ENCODE measurements at regions not wholly inside any gene's neighbourhood (a gene's known extent, or its start where the extent isn't known, plus 50 kb on each side); places are given as distances from the start of the nearest gene placed in this dataset.

DNA sequence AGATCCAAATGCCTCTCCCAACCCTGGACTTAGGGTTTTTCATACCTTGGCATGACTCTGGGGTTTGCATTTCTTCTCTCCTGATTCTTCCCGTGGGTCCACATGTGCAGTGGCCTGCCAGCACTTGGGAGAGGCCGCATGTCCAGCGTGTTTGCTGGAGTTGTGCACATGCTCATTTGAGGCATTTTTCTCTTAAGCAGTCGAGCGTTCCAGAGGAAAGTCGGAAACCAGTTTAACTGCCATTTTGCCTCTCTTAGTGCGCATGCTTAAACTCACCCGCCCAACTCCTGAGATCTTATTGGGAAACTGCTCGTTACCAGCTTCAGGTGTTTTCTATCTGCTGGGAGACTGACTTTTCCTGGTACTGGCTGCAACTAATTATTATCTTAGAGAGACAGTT lies 888.4 kb upstream of the PHF14 start:
- Histone ChIP-seq H3K27ac (ENCODE audit: low read depth, low read length) (no peak overlapping the region), H3K27me3 (ENCODE audit: control insufficient read depth, insufficient read depth, low read length) (no peaks in the 10 kb centered on the region), H3K4me3 (ENCODE audit: low read depth, low read length) (no peak overlapping the region), H3K9me3 (ENCODE audit: control insufficient read depth, insufficient read depth, low read length) (peaks cover 4% of the 10 kb centered on the region)
- CTCF ChIA-PET, result no interaction called here
- POLR2A ChIA-PET, result no interaction called here
- no peak for TF ChIP-seq CTCF (IDR thresholded peaks at IDR 0.05; ENCODE audit: low read depth, low read length)
- DNase-seq (ENCODE audit: low read depth, low spot score), result no peak

DNA sequence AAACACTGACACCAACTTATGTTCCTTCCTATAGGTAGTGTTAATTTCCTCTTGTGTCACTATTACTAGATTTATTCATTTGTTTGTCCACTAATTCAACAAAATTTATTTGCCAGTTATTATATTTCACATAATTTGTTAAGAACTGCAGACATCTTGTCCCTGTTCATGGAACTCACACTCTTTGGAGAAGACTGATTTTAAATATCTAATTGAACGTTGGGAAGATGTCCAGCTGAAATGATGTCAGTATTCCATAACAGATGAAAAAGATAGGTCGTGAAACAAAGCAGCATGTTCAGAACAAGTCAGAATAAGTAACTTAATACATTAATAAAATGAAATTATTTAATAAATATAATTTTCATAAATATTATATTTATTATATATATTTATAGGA lies 873.1 kb upstream of the PHF14 start:
- Histone ChIP-seq H3K27me3 (ENCODE audit: control insufficient read depth, insufficient read depth, low read length) (no peaks in the 10 kb centered on the region), H3K9me3 (ENCODE audit: control insufficient read depth, insufficient read depth, low read length) (peaks cover 6% of the 10 kb centered on the region), H3K4me3 (ENCODE audit: low read depth, low read length) (no peak overlapping the region), H3K27ac (ENCODE audit: low read depth, low read length) (no peak overlapping the region)
- CTCF ChIA-PET, result no interaction called here
- no peak for TF ChIP-seq CTCF (IDR thresholded peaks at IDR 0.05; ENCODE audit: low read depth, low read length)
- POLR2A ChIA-PET, result no interaction called here
- DNase-seq (ENCODE audit: low read depth, low spot score), result no peak

- no peak for DNase-seq (ENCODE audit: low read depth, low spot score)
- Histone ChIP-seq H3K27me3 (ENCODE audit: control insufficient read depth, insufficient read depth, low read length) (no peaks in the 10 kb centered on the region), H3K9me3 (ENCODE audit: control insufficient read depth, insufficient read depth, low read length) (peaks cover 8% of the 10 kb centered on the region), H3K4me3 (ENCODE audit: low read depth, low read length) (no peak overlapping the region), H3K27ac (ENCODE audit: low read depth, low read length) (no peak overlapping the region)
- ChIA-PET CTCF (no interaction called here), POLR2A (no interaction called here)
- no peak for TF ChIP-seq CTCF (IDR thresholded peaks at IDR 0.05; ENCODE audit: low read depth, low read length)
Measured at GRCh38 chr7:10101351-10101750, 872.3 kb upstream of the PHF14 start.

GRCh38 chr7:10104292-10104691 lies 869.4 kb upstream of the PHF14 start:
- no peak for DNase-seq (ENCODE audit: low read depth, low spot score)
- ChIA-PET POLR2A (no interaction called here), CTCF (no interaction called here)

GRCh38 chr7:10106609-10107008 lies 867.1 kb upstream of the PHF14 start:
- TF ChIP-seq CTCF (IDR thresholded peaks at IDR 0.05; ENCODE audit: low read depth, low read length), result no peak
- ChIA-PET CTCF (no interaction called here), POLR2A (no interaction called here)
- Histone ChIP-seq H3K27me3 (ENCODE audit: control insufficient read depth, insufficient read depth, low read length) (no peaks in the 10 kb centered on the region), H3K27ac (ENCODE audit: low read depth, low read length) (no peak overlapping the region), H3K9me3 (ENCODE audit: control insufficient read depth, insufficient read depth, low read length) (peaks cover 8% of the 10 kb centered on the region), H3K4me3 (ENCODE audit: low read depth, low read length) (no peak overlapping the region)
- no peak for DNase-seq (ENCODE audit: low read depth, low spot score)

More at GRCh38 chr7:10104292-10104691, 869.4 kb upstream of the PHF14 start:
- no peak for TF ChIP-seq CTCF (IDR thresholded peaks at IDR 0.05; ENCODE audit: low read depth, low read length)
- Histone ChIP-seq H3K9me3 (ENCODE audit: control insufficient read depth, insufficient read depth, low read length) (peaks cover 11% of the 10 kb centered on the region), H3K27ac (ENCODE audit: low read depth, low read length) (no peak overlapping the region), H3K4me3 (ENCODE audit: low read depth, low read length) (no peak overlapping the region), H3K27me3 (ENCODE audit: control insufficient read depth, insufficient read depth, low read length) (no peaks in the 10 kb centered on the region)

All from AG04450 (cell line).